Duodenal mucosa (tissue), 2 donors: ENCODE measurements at regions not wholly inside any gene's neighbourhood (a gene's known extent, or its start where the extent isn't known, plus 50 kb on each side); places are given as distances from the start of the nearest gene placed in this dataset.

ENCODE experiments used
- H3K27ac ChIP-seq: one replicate; pipeline ENCODE4 v1.7.0; 2013; ENCODE audit warnings: low read depth, low read length
- H3K27me3 ChIP-seq, 2 donors: one replicate each; pipeline ENCODE4 v1.7.0; 2013; ENCODE audit warnings: low read length in 2 of 2, control low read depth in 1 of 2; ENCODE audit not compliant: insufficient read depth in 2 of 2, control insufficient read depth in 1 of 2
- H3K36me3 ChIP-seq, 2 donors: one replicate each; pipeline ENCODE4 v1.7.0; 2013; ENCODE audit warnings: low read length in 2 of 2, control low read depth in 1 of 2; ENCODE audit not compliant: insufficient read depth in 2 of 2, control insufficient read depth in 1 of 2
- H3K4me1 ChIP-seq, 2 donors: one replicate each; pipeline ENCODE4 v1.7.0; 2013; ENCODE audit warnings: low read length in 2 of 2, control low read depth in 1 of 2; ENCODE audit not compliant: insufficient read depth in 2 of 2, control insufficient read depth in 1 of 2
- H3K4me3 ChIP-seq, 2 donors: one replicate each; pipeline ENCODE4 v1.7.0; 2013; ENCODE audit warnings: low read length in 2 of 2, low read depth in 1 of 2
- H3K9ac ChIP-seq, 2 donors: one replicate each; pipeline ENCODE4 v1.7.0; 2013; ENCODE audit warnings: low read length in 2 of 2, low read depth in 1 of 2
- H3K9me3 ChIP-seq, 2 donors: one replicate each; pipeline ENCODE4 v1.7.0; 2013; ENCODE audit warnings: low read length in 2 of 2, control low read depth in 1 of 2; ENCODE audit not compliant: control insufficient read depth in 1 of 2

DNA sequence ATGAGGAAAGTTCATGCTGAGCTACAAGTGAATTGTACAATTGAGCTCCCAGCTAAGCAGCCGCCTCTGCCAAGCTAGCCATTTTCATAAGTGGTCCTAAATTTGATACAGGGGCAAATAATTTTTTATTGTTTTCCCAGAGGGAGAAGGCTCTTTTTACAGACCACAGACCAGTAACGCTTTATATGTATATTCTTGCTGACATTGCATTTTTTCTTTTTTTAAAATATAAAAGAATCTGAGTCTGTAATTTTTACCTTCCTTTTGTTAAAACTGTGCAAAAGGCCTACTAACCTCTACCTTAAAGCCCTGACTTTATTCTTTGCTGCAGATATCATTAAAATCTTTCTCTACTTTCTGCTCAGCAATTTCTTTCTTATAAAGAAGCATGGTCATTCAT is 501.2 kb upstream of the INTU start:
- Histone ChIP-seq H3K27ac (no peak overlapping the region), H3K27me3 (no peaks in the 10 kb centered on the region), H3K4me1 (no peaks in the 10 kb centered on the region)

DNA sequence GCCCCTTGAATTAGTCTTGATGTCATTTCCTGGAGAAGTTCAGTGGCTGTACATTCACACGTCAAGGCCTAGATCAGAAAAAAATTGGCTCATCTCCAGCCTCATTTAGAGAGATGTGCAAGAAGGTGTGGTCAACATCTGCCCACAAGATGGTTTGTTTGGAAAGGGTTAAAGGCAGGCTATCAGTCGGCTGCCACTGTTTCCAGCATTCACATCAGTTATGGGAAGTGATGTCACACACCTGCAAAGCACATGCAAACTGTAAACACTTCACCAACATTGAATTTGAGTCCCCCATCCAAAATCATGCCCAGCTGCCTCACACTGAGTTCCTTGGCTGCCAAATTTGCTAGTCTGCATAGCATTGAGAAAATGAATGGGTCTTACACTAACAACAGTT is 498.3 kb upstream of the INTU start:
- no peak overlapping the region for H3K9ac ChIP-seq
- no peak overlapping the region for H3K27ac ChIP-seq
- no peaks in the 10 kb centered on the region for H3K27me3 ChIP-seq
- H3K4me1 ChIP-seq = no peaks in the 10 kb centered on the region
- H3K4me3 ChIP-seq = no peak overlapping the region
- no peaks in the 10 kb centered on the region for H3K36me3 ChIP-seq
- H3K9me3 ChIP-seq = no peaks in the 10 kb centered on the region

More for the DNA sequence above, 501.2 kb upstream of the INTU start:
- H3K9ac ChIP-seq = no peak overlapping the region
- no peaks in the 10 kb centered on the region for H3K9me3 ChIP-seq
- no peak overlapping the region for H3K4me3 ChIP-seq
- H3K36me3 ChIP-seq = no peaks in the 10 kb centered on the region

DNA sequence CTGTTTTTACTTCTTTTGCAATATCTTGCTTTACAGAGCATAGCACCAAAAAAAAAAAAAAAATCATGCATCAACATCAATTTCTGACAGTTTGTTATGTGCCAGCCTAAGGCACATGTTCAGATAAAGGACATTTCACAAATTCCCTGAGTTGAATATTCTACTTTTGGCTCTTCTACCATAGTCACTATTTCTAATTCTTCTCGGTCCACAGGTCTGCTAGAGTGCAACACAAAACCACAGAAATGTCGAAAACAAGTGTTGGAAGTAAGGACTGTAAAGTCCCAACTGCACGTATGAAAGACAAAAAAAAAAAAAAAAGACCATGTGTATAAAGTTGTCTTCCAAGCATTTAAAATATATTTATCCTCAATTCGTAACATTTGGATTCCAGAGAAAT is 494.2 kb upstream of the INTU start:
- no peak overlapping the region for H3K4me3 ChIP-seq
- H3K9ac ChIP-seq = no peak overlapping the region
- H3K27ac ChIP-seq = no peak overlapping the region
- H3K27me3 ChIP-seq = no peaks in the 10 kb centered on the region
- no peaks in the 10 kb centered on the region for H3K9me3 ChIP-seq
- no peaks in the 10 kb centered on the region for H3K4me1 ChIP-seq
- no peaks in the 10 kb centered on the region for H3K36me3 ChIP-seq

DNA sequence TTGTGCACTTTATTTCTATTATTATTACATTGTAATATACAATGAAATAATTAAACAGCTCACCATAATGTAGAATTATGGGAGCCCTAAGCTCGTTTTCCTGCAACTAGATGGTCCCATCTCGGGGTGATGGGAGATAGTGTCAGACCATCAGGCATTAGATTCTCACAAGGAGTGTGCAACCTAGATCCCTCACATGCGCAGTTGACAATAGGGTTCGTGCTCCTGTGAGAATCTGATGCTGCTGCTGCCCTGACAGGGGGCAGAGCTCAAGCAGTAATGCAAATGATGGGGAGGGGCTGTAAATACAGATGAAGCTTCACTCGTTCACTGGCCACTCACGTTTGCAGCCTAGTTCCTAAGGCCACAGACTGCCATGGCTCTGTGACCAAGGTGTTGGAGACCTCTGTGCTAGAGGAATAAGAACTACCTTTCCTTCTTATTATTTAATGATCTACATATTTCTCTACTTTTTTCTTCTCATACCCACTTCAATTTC is 492.9 kb upstream of the INTU start:
- Histone ChIP-seq H3K4me3 (no peak overlapping the region), H3K27ac (no peak overlapping the region), H3K9ac (no peak overlapping the region), H3K27me3 (no peaks in the 10 kb centered on the region), H3K4me1 (no peaks in the 10 kb centered on the region), H3K9me3 (no peaks in the 10 kb centered on the region), H3K36me3 (no peaks in the 10 kb centered on the region)

DNA sequence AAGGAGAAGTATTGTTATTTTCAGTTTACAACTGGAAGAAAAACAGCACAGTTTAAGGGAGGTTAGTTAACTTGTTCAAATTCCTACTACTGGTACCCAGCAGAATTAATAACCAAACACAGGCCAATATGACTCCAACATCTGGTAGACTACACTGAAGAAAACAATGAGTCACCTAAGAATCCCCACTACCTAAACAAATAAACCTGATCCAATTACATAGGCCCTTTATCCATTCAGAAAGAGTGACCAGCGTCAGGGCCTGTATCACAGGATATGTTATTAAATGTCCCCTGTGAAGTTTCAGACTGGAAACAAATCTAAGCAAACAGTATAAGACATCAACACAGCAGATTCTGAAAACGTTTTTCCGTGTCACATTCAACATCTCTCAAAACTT is 492.5 kb upstream of the INTU start:
- Histone ChIP-seq H3K9me3 (no peaks in the 10 kb centered on the region), H3K4me3 (no peak overlapping the region), H3K9ac (no peak overlapping the region), H3K27ac (no peak overlapping the region), H3K4me1 (no peaks in the 10 kb centered on the region), H3K36me3 (no peaks in the 10 kb centered on the region), H3K27me3 (no peaks in the 10 kb centered on the region)

DNA sequence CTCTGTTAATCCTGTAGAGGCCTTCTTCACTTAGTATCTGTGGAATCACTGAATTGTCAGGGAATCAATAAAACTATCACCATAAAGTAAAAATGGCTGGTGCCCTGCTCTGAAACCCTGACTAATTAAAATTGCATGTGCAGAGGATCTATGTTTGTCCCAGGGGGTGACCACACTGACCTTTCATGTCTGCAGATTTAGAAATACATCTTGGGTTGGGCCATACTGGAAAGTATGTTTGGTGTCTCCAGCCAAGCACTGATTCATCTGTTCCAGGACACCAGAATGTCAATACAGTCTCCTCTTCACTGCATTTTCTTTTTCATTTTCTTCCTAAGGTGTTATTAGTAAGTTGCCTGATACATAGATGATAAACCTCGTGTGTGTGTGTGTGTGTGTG is 490.9 kb upstream of the INTU start:
- H3K4me3 ChIP-seq = no peak overlapping the region
- H3K4me1 ChIP-seq = no peaks in the 10 kb centered on the region
- no peaks in the 10 kb centered on the region for H3K9me3 ChIP-seq
- no peak overlapping the region for H3K27ac ChIP-seq
- H3K36me3 ChIP-seq = no peaks in the 10 kb centered on the region
- no peaks in the 10 kb centered on the region for H3K27me3 ChIP-seq
- H3K9ac ChIP-seq = no peak overlapping the region

DNA sequence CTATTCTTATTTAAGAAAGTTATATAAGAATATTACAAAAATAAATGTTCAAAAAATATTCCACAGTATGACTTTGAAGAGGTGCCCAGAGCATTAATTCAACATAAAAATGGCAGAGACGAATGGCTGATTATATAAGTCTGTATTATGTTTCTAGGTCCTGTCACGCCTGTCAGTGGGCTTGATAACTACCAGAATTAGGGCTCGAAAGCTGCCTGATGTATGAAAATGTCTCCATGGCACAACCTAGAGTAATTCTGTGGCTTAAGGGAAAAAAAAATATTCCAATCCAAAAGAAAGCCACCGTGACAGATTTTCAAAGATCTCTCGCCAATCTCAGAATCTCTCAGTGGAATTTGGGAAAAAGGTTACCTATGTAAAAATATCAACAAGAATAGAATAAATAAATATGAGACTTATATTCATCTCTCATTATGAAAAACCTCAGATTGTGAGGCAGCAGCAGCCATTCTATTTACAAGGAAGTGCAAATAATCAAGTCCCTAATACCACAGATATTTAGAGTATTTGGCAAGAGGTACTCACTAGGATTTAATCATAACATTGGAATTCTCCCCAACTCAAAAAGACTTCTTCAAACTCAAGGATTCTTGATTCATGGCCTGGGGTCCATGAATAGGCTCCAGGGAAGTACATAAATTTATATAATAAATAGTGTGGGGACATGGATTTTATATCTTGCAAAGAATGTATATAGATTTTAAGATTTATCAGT is 489.1 kb upstream of the INTU start:
- H3K4me3 ChIP-seq = no peak overlapping the region
- H3K9me3 ChIP-seq = no peaks in the 10 kb centered on the region
- no peak overlapping the region for H3K27ac ChIP-seq
- no peak overlapping the region for H3K9ac ChIP-seq
- H3K36me3 ChIP-seq = no peaks in the 10 kb centered on the region
- H3K4me1 ChIP-seq = no peaks in the 10 kb centered on the region
- H3K27me3 ChIP-seq = no peaks in the 10 kb centered on the region

DNA sequence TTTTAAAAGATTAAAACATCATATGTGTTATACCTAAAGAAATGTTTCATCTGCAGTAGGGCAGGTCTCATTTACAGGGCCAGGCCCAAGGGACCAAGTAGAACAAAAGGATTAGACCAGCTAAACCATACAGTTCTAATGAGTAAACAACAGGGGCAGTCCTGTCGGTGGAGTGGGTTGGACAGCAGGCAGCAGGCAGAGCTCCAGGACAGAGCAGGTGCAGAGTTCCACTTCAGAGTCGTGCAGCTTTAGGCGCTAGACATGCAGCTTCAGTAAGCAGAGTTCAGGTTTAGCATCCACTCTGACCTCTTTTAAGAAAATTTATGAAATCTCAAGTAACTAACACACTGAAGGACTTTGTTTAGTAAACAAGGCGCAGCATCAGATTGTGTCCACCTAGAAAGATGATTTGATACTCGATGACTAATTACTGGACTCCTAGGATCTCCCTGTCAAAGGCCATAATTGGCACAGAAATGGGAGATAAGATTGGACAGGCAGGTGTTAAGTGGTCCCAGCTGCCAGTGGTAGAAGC is 487.7 kb upstream of the INTU start:
- Histone ChIP-seq H3K9ac (no peak overlapping the region), H3K27ac (no peak overlapping the region), H3K4me3 (no peak overlapping the region), H3K27me3 (no peaks in the 10 kb centered on the region), H3K36me3 (no peaks in the 10 kb centered on the region), H3K4me1 (no peaks in the 10 kb centered on the region), H3K9me3 (no peaks in the 10 kb centered on the region)

DNA sequence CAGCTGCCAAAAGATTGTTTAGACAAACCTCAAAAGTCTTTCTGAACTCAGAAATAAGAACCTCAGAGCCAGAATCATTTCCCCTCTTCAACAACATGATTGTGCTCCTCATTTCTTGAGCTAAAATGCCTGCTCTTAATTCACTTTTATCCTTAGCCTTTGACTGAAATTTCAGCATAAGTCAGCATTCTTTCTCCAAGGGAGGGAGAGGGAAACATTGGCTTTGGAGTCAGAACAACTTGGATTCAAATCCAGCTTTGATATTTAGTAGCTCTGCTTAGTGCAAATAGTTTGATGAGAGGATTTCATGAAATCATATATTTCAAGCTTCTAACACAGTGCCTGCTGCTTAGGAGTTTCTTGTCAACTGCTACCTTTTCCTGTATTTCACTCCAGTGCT is 484.6 kb upstream of the INTU start:
- Histone ChIP-seq H3K4me3 (no peak overlapping the region), H3K9ac (no peak overlapping the region), H3K27ac (no peak overlapping the region), H3K27me3 (no peaks in the 10 kb centered on the region), H3K9me3 (peaks cover 0 to 3% of the 10 kb centered on the region in 2 donors), H3K4me1 (no peaks in the 10 kb centered on the region), H3K36me3 (no peaks in the 10 kb centered on the region)

DNA sequence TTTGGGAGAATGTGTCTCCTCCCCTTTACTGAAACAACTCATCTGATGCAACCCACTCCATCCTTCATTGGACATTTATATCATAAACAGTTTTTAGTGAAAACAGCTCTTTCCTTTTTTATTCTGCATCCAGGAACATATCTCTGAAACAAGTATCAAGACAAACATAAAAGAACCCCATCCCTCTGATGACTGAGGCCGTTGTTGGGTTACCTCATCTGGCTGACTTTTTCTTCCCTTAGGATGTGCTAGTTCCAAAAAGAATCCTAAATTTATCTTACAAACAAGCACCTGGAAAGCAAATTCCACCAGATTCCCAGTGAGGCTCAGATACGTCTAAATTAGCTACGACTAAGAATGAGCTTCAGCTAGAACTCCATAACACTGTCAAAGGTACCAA is 483.7 kb upstream of the INTU start:
- H3K27me3 ChIP-seq = no peaks in the 10 kb centered on the region
- H3K36me3 ChIP-seq = no peaks in the 10 kb centered on the region

More for the DNA sequence above, 483.7 kb upstream of the INTU start:
- no peak overlapping the region for H3K4me3 ChIP-seq
- H3K27ac ChIP-seq = no peak overlapping the region
- H3K9ac ChIP-seq = no peak overlapping the region
- H3K9me3 ChIP-seq = peaks cover 0 to 3% of the 10 kb centered on the region in 2 donors
- no peaks in the 10 kb centered on the region for H3K4me1 ChIP-seq
